Endothelial cell of umbilical vein (primary cell): ENCODE measurements at regions not wholly inside any gene's neighbourhood (a gene's known extent, or its start where the extent isn't known, plus 50 kb on each side); places are given as distances from the start of the nearest gene placed in this dataset.

Source experiments
- BruUV-seq: library from RNA; stranded (reverse); fragments of 400-500 nt; replicated peaks from 2 replicates; lab custom pipeline; 2021; lab: Mats Ljungman, UMichigan
- CTCF ChIA-PET: fragments of 300-600, 350-600 bp; sonication (Branson Sonifier 250); formaldehyde crosslinking; loops from one replicate; lab custom pipeline; 2021; ENCODE audit warnings: antibody characterized with exemption, inconsistent platforms; lab: Charles Lee
- POLR2A ChIA-PET: fragments of 300-600, 350-600 bp; sonication (Branson Sonifier 250); formaldehyde crosslinking; loops from one replicate; lab custom pipeline; 2021; ENCODE audit warnings: antibody characterized with exemption, inconsistent platforms; lab: Charles Lee
- DNase-seq: peaks from one replicate; pipeline ENCODE4 v3.0.0-alpha.2; 2011; ENCODE audit warnings: low read depth, low spot score
- FAIRE-seq: peaks from 2 replicates; lab custom pipeline; 2011; peaks lifted over from hg19 to GRCh38; lab: Jason Lieb, UNC
- H2AFZ ChIP-seq: 2 replicates; pipeline ENCODE4 v1.6.0; 2012; ENCODE audit warnings: low read depth, low read length, control low read depth, inconsistent platforms
- H3K27ac ChIP-seq: 2 replicates; pipeline ENCODE4 v1.5.1; 2011; ENCODE audit warnings: low read depth, mild to moderate bottlenecking, control low read depth, low read length, moderate library complexity; ENCODE audit not compliant: insufficient read depth
- H3K27me3 ChIP-seq, 2 experiments: 2 replicates each; pipeline versions ENCODE4 v1.6.0 to v1.6.1; 2011; ENCODE audit warnings: low read length in 2 of 2, mixed read lengths in 1 of 2; ENCODE audit not compliant: control insufficient read depth in 2 of 2, insufficient read depth in 2 of 2
- H3K36me3 ChIP-seq, 2 experiments: 2 replicates in 1 of 2; 3 replicates in 1 of 2; pipeline ENCODE4 v1.5.1; 2011; ENCODE audit warnings: low read length in 2 of 2, mild to moderate bottlenecking in 1 of 2, moderate library complexity in 1 of 2; ENCODE audit not compliant: control insufficient read depth in 2 of 2, insufficient read depth in 2 of 2; ENCODE audit errors: extremely low read depth in 1 of 2
- H3K4me1 ChIP-seq: 3 replicates; pipeline ENCODE4 v1.5.1; 2011; ENCODE audit warnings: mild to moderate bottlenecking, low read length; ENCODE audit not compliant: control insufficient read depth, insufficient read depth; ENCODE audit errors: extremely low read depth
- H3K4me2 ChIP-seq: 2 replicates; pipeline ENCODE4 v1.6.1; 2011; ENCODE audit warnings: low read length, control low read depth, mixed read lengths; ENCODE audit not compliant: insufficient read depth
- H3K4me3 ChIP-seq, 3 experiments: fragments of 200-600 bp in 1 of 3; sonication (generic), shearing (Covaris generic) in 1 of 3; replicated peaks in 1 of 3; 2 replicates each; pipeline ENCODE4 v1.5.1; 2011 to 2016; ENCODE audit warnings: control low read depth in 3 of 3, low read length in 3 of 3, mild to moderate bottlenecking in 2 of 3, inconsistent platforms in 1 of 3, low read depth in 1 of 3, moderate library complexity in 1 of 3; ENCODE audit not compliant: insufficient read depth in 1 of 3
- H3K79me2 ChIP-seq: 2 replicates; pipeline ENCODE4 v1.6.0; 2012; ENCODE audit warnings: low read length, inconsistent platforms; ENCODE audit not compliant: control insufficient read depth, insufficient read depth
- H3K9ac ChIP-seq: replicated peaks from 2 replicates; pipeline ENCODE3; 2011; ENCODE audit warnings: low read length, control low read depth; ENCODE audit not compliant: insufficient read depth; ENCODE audit errors: extremely low read depth
- H3K9me1 ChIP-seq: replicated peaks from 3 replicates; pipeline ENCODE4 v1.6.0; 2011; ENCODE audit warnings: mild to moderate bottlenecking, low read length; ENCODE audit not compliant: control insufficient read depth, insufficient read depth; ENCODE audit errors: extremely low read depth
- H3K9me3 ChIP-seq: replicated peaks from 2 replicates; pipeline ENCODE4 v1.5.1; 2012; ENCODE audit warnings: low read length, inconsistent platforms; ENCODE audit not compliant: control insufficient read depth, insufficient read depth
- H4K20me1 ChIP-seq: replicated peaks from 2 replicates; pipeline ENCODE3; 2011; ENCODE audit warnings: mild to moderate bottlenecking, low read length; ENCODE audit not compliant: control insufficient read depth, insufficient read depth; ENCODE audit errors: extremely low read depth
- FOS ChIP-seq: IDR thresholded peaks from 2 replicates; pipeline ENCODE4 v1.6.1; 2011; ENCODE audit warnings: mild to moderate bottlenecking, low read length, moderate library complexity, borderline replicate concordance; ENCODE audit not compliant: insufficient read depth
- GATA2 ChIP-seq: IDR thresholded peaks from 2 replicates; pipeline ENCODE4 v1.7.0; 2011; ENCODE audit warnings: low read depth, mild to moderate bottlenecking, moderate library complexity, mixed read lengths, low read length; ENCODE audit not compliant: insufficient read length, insufficient read depth
- JUN ChIP-seq: IDR thresholded peaks from 2 replicates; pipeline ENCODE4 v1.6.1; 2011; ENCODE audit warnings: borderline replicate concordance, low read depth; ENCODE audit not compliant: insufficient read length, insufficient read depth
- MYC ChIP-seq: IDR thresholded peaks from one replicate; pipeline ENCODE4 v1.6.1; 2011; ENCODE audit warnings: mild to moderate bottlenecking, low read depth, low read length
- POLR2A ChIP-seq: IDR thresholded peaks from 2 replicates; pipeline ENCODE4 v1.6.1; 2012; ENCODE audit warnings: low read depth, mild to moderate bottlenecking, control low read depth, low read length
- dilution Hi-C: fragments of 300-500 bp; cut with MboI; formaldehyde crosslinking; loops from one replicate; pipeline ENCODE4 v1.15.0; 2019; ENCODE audit warnings: low sequenced_read_pairs; ENCODE audit not compliant: extremely low pct_ligation_motif_present
- intact Hi-C: fragments of 100-400 bp; cut with micrococcal nuclease; formaldehyde crosslinking; loops from one replicate; pipeline ENCODE4 v1.10.0; 2022
- TF ChIP-seq, protein P1 (sequence below), 2 donors: IDR thresholded peaks; 1 replicate in 1 of 2; 2 replicates in 1 of 2; pipeline ENCODE4 v1.5.1; 2011; ENCODE audit warnings: low read length in 2 of 2, mild to moderate bottlenecking in 2 of 2, moderate library complexity in 2 of 2, control low read depth in 1 of 2, inconsistent platforms in 1 of 2, low read depth in 1 of 2; ENCODE audit not compliant: insufficient read depth in 1 of 2; ENCODE audit errors: extremely low read depth in 1 of 2

GRCh38 chr6:140043357-140043756 is 668.9 kb upstream of the CITED2 start:
- peak; percentile 45 for TF ChIP-seq GATA2
- TF ChIP-seq, protein P1, sequence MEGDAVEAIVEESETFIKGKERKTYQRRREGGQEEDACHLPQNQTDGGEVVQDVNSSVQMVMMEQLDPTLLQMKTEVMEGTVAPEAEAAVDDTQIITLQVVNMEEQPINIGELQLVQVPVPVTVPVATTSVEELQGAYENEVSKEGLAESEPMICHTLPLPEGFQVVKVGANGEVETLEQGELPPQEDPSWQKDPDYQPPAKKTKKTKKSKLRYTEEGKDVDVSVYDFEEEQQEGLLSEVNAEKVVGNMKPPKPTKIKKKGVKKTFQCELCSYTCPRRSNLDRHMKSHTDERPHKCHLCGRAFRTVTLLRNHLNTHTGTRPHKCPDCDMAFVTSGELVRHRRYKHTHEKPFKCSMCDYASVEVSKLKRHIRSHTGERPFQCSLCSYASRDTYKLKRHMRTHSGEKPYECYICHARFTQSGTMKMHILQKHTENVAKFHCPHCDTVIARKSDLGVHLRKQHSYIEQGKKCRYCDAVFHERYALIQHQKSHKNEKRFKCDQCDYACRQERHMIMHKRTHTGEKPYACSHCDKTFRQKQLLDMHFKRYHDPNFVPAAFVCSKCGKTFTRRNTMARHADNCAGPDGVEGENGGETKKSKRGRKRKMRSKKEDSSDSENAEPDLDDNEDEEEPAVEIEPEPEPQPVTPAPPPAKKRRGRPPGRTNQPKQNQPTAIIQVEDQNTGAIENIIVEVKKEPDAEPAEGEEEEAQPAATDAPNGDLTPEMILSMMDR (IDR thresholded peaks at IDR 0.05; ENCODE audit: extremely low read depth in 1 of 2, insufficient read depth in 1 of 2, low read depth in 1 of 2, low read length in 2 of 2) = no peak
- no peak for TF ChIP-seq POLR2A
- no peak for TF ChIP-seq MYC
- peak; percentile 80 for TF ChIP-seq FOS
- TF ChIP-seq JUN = peak; percentile 20
- FAIRE-seq = no peak
- POLR2A ChIA-PET = no interaction called here
- intact Hi-C loops (no loop called here), dilution Hi-C loops (no loop called here)
- no peaks in the 10 kb centered on the region for H3K4me1 ChIP-seq
- H3K36me3 ChIP-seq = no peaks in the 10 kb centered on the region
- no TSS peak for BruUV-seq
- no peak overlapping the region for H3K4me3 ChIP-seq
- no peak overlapping the region for H2AFZ ChIP-seq
- H4K20me1 ChIP-seq = no peaks in the 10 kb centered on the region
- no peak overlapping the region for H3K4me2 ChIP-seq
- peak; percentile 6 for DNase-seq
- CTCF ChIA-PET = interaction anchor here (1.0 to 2.0 kb wide), 3 partner anchors 8 to 12 kb away, joined by 3 to 5 read pairs (median 4); no protein-coding TSS in a partner anchor
- no peaks in the 10 kb centered on the region for H3K79me2 ChIP-seq
- H3K9ac ChIP-seq = no peak overlapping the region
- H3K9me1 ChIP-seq = no peaks in the 10 kb centered on the region
- no peak overlapping the region for H3K27ac ChIP-seq
- no peaks in the 10 kb centered on the region for H3K27me3 ChIP-seq
- no peaks in the 10 kb centered on the region for H3K9me3 ChIP-seq
